Parathyroid adenoma (tissue), 2 donors: ENCODE measurements at regions not wholly inside any gene's neighbourhood (a gene's known extent, or its start where the extent isn't known, plus 50 kb on each side); places are given as distances from the start of the nearest gene placed in this dataset.

Experiments used
- H2AFZ ChIP-seq: fragments of 300-600 bp; sonication (generic); one replicate; pipeline ENCODE4 v1.7.0; 2017; ENCODE audit warnings: antibody characterized with exemption, mild to moderate bottlenecking
- H3K27ac ChIP-seq: fragments of 300-600 bp; sonication (generic); one replicate; pipeline ENCODE4 v1.7.0; 2017
- H3K27me3 ChIP-seq: fragments of 300-600 bp; sonication (generic); one replicate; pipeline ENCODE4 v1.7.0; 2017; ENCODE audit warnings: low read length; ENCODE audit not compliant: control insufficient read depth, insufficient read depth
- H3K36me3 ChIP-seq: fragments of 300-600 bp; sonication (generic); one replicate; pipeline ENCODE4 v1.7.0; 2017; ENCODE audit warnings: low read length; ENCODE audit not compliant: control insufficient read depth, insufficient read depth
- H3K4me1 ChIP-seq: fragments of 300-600 bp; sonication (generic); one replicate; pipeline ENCODE4 v1.7.0; 2017; ENCODE audit warnings: control low read depth
- H3K4me2 ChIP-seq: fragments of 300-600 bp; sonication (generic); one replicate; pipeline ENCODE4 v1.7.0; 2017; ENCODE audit warnings: low read length
- H3K4me3 ChIP-seq: fragments of 300-600 bp; sonication (generic); one replicate; pipeline ENCODE4 v1.7.0; 2017; ENCODE audit warnings: low read depth, low read length
- H3K79me2 ChIP-seq: fragments of 300-600 bp; sonication (generic); one replicate; pipeline ENCODE4 v1.7.0; 2017; ENCODE audit warnings: control low read depth
- H3K9ac ChIP-seq: fragments of 300-600 bp; sonication (generic); one replicate; pipeline ENCODE4 v1.7.0; 2017; ENCODE audit warnings: mild to moderate bottlenecking
- H3K9me3 ChIP-seq: fragments of 300-600 bp; sonication (generic); one replicate; pipeline ENCODE4 v1.7.0; 2017; ENCODE audit warnings: low read length; ENCODE audit not compliant: control insufficient read depth
- TF ChIP-seq, protein P1 (sequence below): fragments of 300-600 bp; sonication (generic); IDR thresholded peaks from one replicate; pipeline ENCODE4 v1.7.0; 2017; ENCODE audit warnings: antibody characterized with exemption, mild to moderate bottlenecking
- donor health status: primary hyperparathyroidism.

GRCh38 chr5:155884041-155884440, 442.9 kb upstream of the SGCD start:
- H2AFZ ChIP-seq = no peak overlapping the region
- H3K4me2 ChIP-seq = no peak overlapping the region
- TF ChIP-seq, protein P1, sequence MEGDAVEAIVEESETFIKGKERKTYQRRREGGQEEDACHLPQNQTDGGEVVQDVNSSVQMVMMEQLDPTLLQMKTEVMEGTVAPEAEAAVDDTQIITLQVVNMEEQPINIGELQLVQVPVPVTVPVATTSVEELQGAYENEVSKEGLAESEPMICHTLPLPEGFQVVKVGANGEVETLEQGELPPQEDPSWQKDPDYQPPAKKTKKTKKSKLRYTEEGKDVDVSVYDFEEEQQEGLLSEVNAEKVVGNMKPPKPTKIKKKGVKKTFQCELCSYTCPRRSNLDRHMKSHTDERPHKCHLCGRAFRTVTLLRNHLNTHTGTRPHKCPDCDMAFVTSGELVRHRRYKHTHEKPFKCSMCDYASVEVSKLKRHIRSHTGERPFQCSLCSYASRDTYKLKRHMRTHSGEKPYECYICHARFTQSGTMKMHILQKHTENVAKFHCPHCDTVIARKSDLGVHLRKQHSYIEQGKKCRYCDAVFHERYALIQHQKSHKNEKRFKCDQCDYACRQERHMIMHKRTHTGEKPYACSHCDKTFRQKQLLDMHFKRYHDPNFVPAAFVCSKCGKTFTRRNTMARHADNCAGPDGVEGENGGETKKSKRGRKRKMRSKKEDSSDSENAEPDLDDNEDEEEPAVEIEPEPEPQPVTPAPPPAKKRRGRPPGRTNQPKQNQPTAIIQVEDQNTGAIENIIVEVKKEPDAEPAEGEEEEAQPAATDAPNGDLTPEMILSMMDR = no peak
- no peaks in the 10 kb centered on the region for H3K27me3 ChIP-seq
- H3K4me3 ChIP-seq = no peak overlapping the region
- H3K9ac ChIP-seq = no peak overlapping the region
- peaks cover 22% of the 10 kb centered on the region for H3K79me2 ChIP-seq
- H3K27ac ChIP-seq = no peak overlapping the region
- H3K9me3 ChIP-seq = no peaks in the 10 kb centered on the region
- peaks cover 3% of the 10 kb centered on the region for H3K4me1 ChIP-seq
- H3K36me3 ChIP-seq = no peaks in the 10 kb centered on the region

- Histone ChIP-seq H3K27me3 (no peaks in the 10 kb centered on the region), H3K27ac (no peak overlapping the region), H3K4me3 (no peak overlapping the region), H3K4me1 (peaks cover 3% of the 10 kb centered on the region), H3K36me3 (no peaks in the 10 kb centered on the region), H2AFZ (no peak overlapping the region), H3K79me2 (peaks cover 22% of the 10 kb centered on the region), H3K4me2 (no peak overlapping the region), H3K9me3 (no peaks in the 10 kb centered on the region), H3K9ac (no peak overlapping the region)
- TF ChIP-seq, protein P1 = no peak
These were observed 441.8 kb upstream of the SGCD start for GRCh38 chr5:155885199-155885598.

GRCh38 chr5:155886311-155887031, 440.5 kb upstream of the SGCD start:
- no peak overlapping the region for H2AFZ ChIP-seq
- no peak overlapping the region for H3K4me2 ChIP-seq
- no peak overlapping the region for H3K27ac ChIP-seq
- no peak overlapping the region for H3K9ac ChIP-seq
- peaks cover 3% of the 10 kb centered on the region for H3K4me1 ChIP-seq
- no peaks in the 10 kb centered on the region for H3K9me3 ChIP-seq
- no peaks in the 10 kb centered on the region for H3K36me3 ChIP-seq
- H3K27me3 ChIP-seq = no peaks in the 10 kb centered on the region
- TF ChIP-seq, protein P1 = no peak
- H3K79me2 ChIP-seq = peaks cover 25% of the 10 kb centered on the region
- no peak overlapping the region for H3K4me3 ChIP-seq

DNA sequence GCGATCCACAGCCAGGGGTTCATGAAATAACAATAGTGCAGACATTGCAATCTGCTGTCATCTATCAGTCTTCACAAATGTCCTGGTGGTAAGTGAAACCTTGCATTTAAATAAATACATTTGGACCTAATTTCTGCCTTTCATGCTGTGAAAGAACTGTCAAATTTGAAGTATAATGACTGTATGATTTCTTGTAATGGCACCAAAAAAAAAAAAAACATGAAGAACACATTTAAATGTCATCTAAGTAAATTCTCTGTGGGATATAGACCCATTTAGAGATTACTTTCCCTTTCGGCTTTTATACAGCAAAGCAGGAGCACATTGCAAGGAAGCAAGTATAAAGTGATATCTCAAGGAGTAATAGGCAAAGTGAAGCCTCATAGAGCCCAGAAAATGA, 431.5 kb upstream of the SGCD start:
- no peak overlapping the region for H3K4me2 ChIP-seq
- no peak overlapping the region for H3K4me3 ChIP-seq
- H2AFZ ChIP-seq = no peak overlapping the region
- peaks cover 5% of the 10 kb centered on the region for H3K79me2 ChIP-seq
- H3K4me1 ChIP-seq = no peaks in the 10 kb centered on the region
- TF ChIP-seq, protein P1 = no peak
- H3K27me3 ChIP-seq = no peaks in the 10 kb centered on the region
- no peaks in the 10 kb centered on the region for H3K36me3 ChIP-seq
- H3K9me3 ChIP-seq = no peaks in the 10 kb centered on the region
- no peak overlapping the region for H3K27ac ChIP-seq
- no peak overlapping the region for H3K9ac ChIP-seq

DNA sequence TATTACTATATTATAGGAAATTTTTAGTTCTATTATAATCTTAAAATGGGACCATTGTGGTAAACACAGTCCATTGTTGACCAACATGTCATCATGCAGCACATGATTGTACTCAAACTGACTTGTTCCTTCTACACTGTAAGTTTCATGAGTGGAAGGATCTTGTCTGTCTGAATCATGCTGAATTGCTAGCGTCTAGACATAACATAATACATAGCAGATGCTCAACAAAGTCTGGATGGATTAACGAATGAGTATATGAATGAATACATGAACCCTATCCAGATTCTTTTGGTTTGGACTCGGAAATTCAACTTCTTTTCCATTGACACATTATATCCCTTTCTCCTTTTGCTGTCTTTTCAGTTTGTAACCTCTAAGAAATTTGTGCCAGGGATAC, 429.2 kb upstream of the SGCD start:
- H3K27ac ChIP-seq = no peak overlapping the region
- no peak overlapping the region for H3K9ac ChIP-seq
- H3K36me3 ChIP-seq = no peaks in the 10 kb centered on the region
- TF ChIP-seq, protein P1 = no peak
- H2AFZ ChIP-seq = no peak overlapping the region
- no peak overlapping the region for H3K4me2 ChIP-seq
- no peaks in the 10 kb centered on the region for H3K4me1 ChIP-seq
- no peaks in the 10 kb centered on the region for H3K9me3 ChIP-seq
- no peaks in the 10 kb centered on the region for H3K27me3 ChIP-seq
- no peak overlapping the region for H3K4me3 ChIP-seq
- H3K79me2 ChIP-seq = peaks cover 2% of the 10 kb centered on the region
